Prostate gland (tissue), 2 donors: ENCODE measurements at regions not wholly inside any gene's neighbourhood (a gene's known extent, or its start where the extent isn't known, plus 50 kb on each side); places are given as distances from the start of the nearest gene placed in this dataset.

ENCODE experiments used
- POLR2A ChIP-seq: fragments of 450-650 bp; IDR thresholded peaks from one replicate; pipeline ENCODE4 v1.6.1; 2016; ENCODE audit warnings: antibody characterized with exemption, mild to moderate bottlenecking
- TF ChIP-seq, protein P1 (sequence below), 4 experiments: fragments of 200-600 bp in 2 of 4; fragments of 450-650 bp in 2 of 4; sonication (generic) in 2 of 4; IDR thresholded peaks; 1 replicate in 3 of 4; 2 replicates in 1 of 4; pipeline ENCODE4 v1.5.1; 2016 to 2019; ENCODE audit warnings: antibody characterized with exemption in 4 of 4, mild to moderate bottlenecking in 2 of 4, moderate library complexity in 2 of 4

DNA sequence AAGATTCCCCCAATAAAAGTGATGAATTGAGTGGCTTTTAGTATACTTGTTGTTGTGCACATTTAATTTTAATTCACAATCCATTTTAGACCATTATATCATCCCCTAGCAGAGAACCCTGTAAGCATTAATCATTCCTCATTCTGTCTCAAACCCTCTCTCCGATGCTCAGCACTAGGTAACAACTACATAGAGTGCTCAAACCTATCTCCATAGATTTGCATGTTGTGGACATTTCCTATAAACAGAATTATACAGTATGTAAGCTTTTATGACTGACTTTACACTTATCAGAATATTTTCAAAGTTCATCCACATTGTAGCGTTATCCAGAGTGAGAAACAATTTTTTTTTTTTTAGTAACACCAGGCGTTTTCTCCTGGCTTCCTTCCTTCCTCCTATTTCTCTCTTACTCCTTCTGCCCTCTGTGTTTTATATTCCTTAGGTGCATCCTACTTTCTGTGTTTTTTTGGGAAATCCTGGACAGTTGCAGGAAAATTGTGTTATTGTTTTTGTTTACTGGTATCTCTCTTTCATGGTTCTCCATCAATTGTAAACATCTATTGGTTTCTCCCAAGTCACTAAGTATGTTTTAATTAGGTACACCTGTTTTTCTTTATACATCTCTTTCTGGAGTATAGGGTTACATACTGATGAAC is 1528.0 kb upstream of the TPTE start:
- no peak for TF ChIP-seq POLR2A
- TF ChIP-seq, protein P1, sequence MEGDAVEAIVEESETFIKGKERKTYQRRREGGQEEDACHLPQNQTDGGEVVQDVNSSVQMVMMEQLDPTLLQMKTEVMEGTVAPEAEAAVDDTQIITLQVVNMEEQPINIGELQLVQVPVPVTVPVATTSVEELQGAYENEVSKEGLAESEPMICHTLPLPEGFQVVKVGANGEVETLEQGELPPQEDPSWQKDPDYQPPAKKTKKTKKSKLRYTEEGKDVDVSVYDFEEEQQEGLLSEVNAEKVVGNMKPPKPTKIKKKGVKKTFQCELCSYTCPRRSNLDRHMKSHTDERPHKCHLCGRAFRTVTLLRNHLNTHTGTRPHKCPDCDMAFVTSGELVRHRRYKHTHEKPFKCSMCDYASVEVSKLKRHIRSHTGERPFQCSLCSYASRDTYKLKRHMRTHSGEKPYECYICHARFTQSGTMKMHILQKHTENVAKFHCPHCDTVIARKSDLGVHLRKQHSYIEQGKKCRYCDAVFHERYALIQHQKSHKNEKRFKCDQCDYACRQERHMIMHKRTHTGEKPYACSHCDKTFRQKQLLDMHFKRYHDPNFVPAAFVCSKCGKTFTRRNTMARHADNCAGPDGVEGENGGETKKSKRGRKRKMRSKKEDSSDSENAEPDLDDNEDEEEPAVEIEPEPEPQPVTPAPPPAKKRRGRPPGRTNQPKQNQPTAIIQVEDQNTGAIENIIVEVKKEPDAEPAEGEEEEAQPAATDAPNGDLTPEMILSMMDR (IDR thresholded peaks at IDR 0.05): no peak
